ENCODE measurements at regions not wholly inside any gene's neighbourhood (a gene's known extent, or its start where the extent isn't known, plus 50 kb on each side); places are given as distances from the start of the nearest gene placed in this dataset.
"Not testable (repeated sequence)": the region's sequence is repeated elsewhere in the genome, so short reads cannot be mapped to it uniquely, and the experiment has no call there.

DNA sequence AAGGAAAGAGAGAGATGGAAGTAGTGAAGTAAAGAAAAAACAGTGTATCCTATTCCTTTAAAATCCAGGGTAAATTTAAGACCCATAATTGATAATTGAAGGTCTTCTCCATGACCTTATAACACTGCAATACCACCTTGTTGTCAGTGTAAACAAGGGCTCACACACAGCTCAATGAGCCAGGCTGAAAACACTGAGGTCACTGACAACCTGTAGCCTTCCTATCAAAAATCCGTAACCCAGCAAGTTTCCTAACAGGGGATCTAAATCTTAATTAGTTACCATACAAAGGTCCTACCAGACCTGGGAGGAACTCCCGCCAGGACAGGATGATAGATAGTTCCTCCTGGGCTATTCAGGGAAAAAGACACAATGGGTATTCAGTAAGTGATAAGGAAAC, 1677.1 kb downstream of the OLFM4 start:
- DNase-seq, result no peak
- no peak overlapping the region for H3K4me3 ChIP-seq (ENCODE audit: low read depth, low read length)
- H3K9me3 ChIP-seq, result no peaks in the 10 kb centered on the region
- no peaks in the 10 kb centered on the region for H3K4me1 ChIP-seq
- H3K27me3 ChIP-seq, result no peaks in the 10 kb centered on the region
- no peaks in the 10 kb centered on the region for H3K36me3 ChIP-seq
- TF ChIP-seq, protein P1, sequence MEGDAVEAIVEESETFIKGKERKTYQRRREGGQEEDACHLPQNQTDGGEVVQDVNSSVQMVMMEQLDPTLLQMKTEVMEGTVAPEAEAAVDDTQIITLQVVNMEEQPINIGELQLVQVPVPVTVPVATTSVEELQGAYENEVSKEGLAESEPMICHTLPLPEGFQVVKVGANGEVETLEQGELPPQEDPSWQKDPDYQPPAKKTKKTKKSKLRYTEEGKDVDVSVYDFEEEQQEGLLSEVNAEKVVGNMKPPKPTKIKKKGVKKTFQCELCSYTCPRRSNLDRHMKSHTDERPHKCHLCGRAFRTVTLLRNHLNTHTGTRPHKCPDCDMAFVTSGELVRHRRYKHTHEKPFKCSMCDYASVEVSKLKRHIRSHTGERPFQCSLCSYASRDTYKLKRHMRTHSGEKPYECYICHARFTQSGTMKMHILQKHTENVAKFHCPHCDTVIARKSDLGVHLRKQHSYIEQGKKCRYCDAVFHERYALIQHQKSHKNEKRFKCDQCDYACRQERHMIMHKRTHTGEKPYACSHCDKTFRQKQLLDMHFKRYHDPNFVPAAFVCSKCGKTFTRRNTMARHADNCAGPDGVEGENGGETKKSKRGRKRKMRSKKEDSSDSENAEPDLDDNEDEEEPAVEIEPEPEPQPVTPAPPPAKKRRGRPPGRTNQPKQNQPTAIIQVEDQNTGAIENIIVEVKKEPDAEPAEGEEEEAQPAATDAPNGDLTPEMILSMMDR (IDR thresholded peaks at IDR 0.05; ENCODE audit: low read depth, low read length), result no peak

GRCh38 chr13:54706336-54706735, 1677.7 kb downstream of the OLFM4 start:
- Histone ChIP-seq H3K9me3 (no peaks in the 10 kb centered on the region), H3K27me3 (no peaks in the 10 kb centered on the region), H3K36me3 (no peaks in the 10 kb centered on the region), H3K4me3 (ENCODE audit: low read depth, low read length) (no peak overlapping the region), H3K4me1 (no peaks in the 10 kb centered on the region)
- no peak for DNase-seq
- TF ChIP-seq, protein P1 (IDR thresholded peaks at IDR 0.05; ENCODE audit: low read depth, low read length), result no peak

- TF ChIP-seq, protein P1 (IDR thresholded peaks at IDR 0.05; ENCODE audit: low read depth, low read length), result no peak
- H3K9me3 ChIP-seq, result no peaks in the 10 kb centered on the region
Measured at GRCh38 chr13:54709546-54709945, 1680.9 kb downstream of the OLFM4 start.

GRCh38 chr13:54733639-54734038, 1705.0 kb downstream of the OLFM4 start:
- Histone ChIP-seq H3K4me1 (no peaks in the 10 kb centered on the region), H3K9me3 (no peaks in the 10 kb centered on the region), H3K4me3 (ENCODE audit: low read depth, low read length) (no peak overlapping the region), H3K36me3 (no peaks in the 10 kb centered on the region), H3K27me3 (no peaks in the 10 kb centered on the region)
- TF ChIP-seq, protein P1 (IDR thresholded peaks at IDR 0.05; ENCODE audit: low read depth, low read length), result peak; percentile 13; the same call in 1 of the 2 replicates
- no peak for DNase-seq

More at GRCh38 chr13:54709546-54709945, 1680.9 kb downstream of the OLFM4 start:
- Histone ChIP-seq H3K4me1 (no peaks in the 10 kb centered on the region), H3K4me3 (ENCODE audit: low read depth, low read length) (no peak overlapping the region), H3K27me3 (no peaks in the 10 kb centered on the region), H3K36me3 (no peaks in the 10 kb centered on the region)
- DNase-seq, result no peak

DNA sequence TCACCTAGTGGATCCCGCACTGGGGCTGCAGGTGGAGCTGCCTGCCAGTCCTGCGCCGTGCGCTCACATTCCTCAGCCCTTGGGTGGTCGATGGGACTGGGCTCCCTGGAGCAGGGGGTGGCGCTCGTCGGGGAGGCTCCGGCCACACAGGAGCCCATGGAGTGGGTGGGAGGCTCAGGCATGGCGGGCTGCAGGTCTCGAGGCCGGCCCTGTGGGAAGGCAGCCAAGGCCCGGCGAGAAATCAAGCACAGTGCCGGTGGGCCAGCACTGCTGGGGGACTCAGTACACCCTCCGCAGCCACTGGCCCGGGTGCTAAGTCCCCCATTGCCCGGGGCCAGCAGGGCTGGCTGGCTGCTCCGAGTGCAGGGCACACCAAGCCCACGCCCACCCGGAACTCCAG, 1708.6 kb downstream of the OLFM4 start:
- not testable (repeated sequence) for H3K4me1 ChIP-seq; H3K27me3 ChIP-seq; DNase-seq; H3K9me3 ChIP-seq; H3K4me3 ChIP-seq (ENCODE audit: low read depth, low read length); H3K36me3 ChIP-seq

DNA sequence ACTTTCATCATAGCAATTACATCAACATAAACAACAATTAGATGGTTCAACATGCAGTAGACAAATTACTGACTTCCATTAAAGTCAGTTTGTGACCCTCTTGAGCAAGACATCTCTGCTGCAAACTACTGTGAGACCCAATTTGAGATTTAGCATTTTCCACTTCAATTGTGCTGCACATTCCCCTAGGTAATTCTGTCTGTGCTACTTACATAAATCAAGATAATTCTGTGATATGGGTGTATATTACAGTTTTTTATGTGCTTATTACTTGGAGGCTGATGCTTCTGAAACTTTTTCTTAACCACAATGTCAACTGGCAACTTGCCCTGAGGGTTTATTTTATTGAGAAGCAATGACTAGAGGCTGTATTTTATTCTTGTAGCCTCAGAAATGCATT, 1714.4 kb downstream of the OLFM4 start:
- TF ChIP-seq, protein P1 (IDR thresholded peaks at IDR 0.05; ENCODE audit: low read depth, low read length), result no peak
- Histone ChIP-seq H3K9me3 (no peaks in the 10 kb centered on the region), H3K4me3 (ENCODE audit: low read depth, low read length) (no peak overlapping the region), H3K36me3 (no peaks in the 10 kb centered on the region), H3K27me3 (no peaks in the 10 kb centered on the region), H3K4me1 (no peaks in the 10 kb centered on the region)
- DNase-seq, result no peak

GRCh38 chr13:54744747-54745146, 1716.1 kb downstream of the OLFM4 start:
- Histone ChIP-seq H3K9me3 (no peaks in the 10 kb centered on the region), H3K4me3 (ENCODE audit: low read depth, low read length) (no peak overlapping the region), H3K36me3 (no peaks in the 10 kb centered on the region), H3K4me1 (no peaks in the 10 kb centered on the region), H3K27me3 (no peaks in the 10 kb centered on the region)
- DNase-seq, result no peak
- TF ChIP-seq, protein P1 (IDR thresholded peaks at IDR 0.05; ENCODE audit: low read depth, low read length), result no peak
